NT2/D1 (cell line): ENCODE measurements at regions not wholly inside any gene's neighbourhood (a gene's known extent, or its start where the extent isn't known, plus 50 kb on each side); places are given as distances from the start of the nearest gene placed in this dataset.
"Not testable (repeated sequence)": the region's sequence is repeated elsewhere in the genome, so short reads cannot be mapped to it uniquely, and the experiment has no call there.

Experiments used
- SUZ12 ChIP-seq: IDR thresholded peaks from 2 replicates; pipeline ENCODE4 v1.6.1; 2011; ENCODE audit not compliant: insufficient read length, insufficient read depth; ENCODE audit errors: extremely low read depth
- YY1 ChIP-seq: IDR thresholded peaks from 2 replicates; pipeline ENCODE4 v1.6.1; 2011; ENCODE audit not compliant: insufficient read length, insufficient read depth
- ZNF274 ChIP-seq: IDR thresholded peaks from 2 replicates; pipeline ENCODE4 v1.6.1; 2011; ENCODE audit warnings: mild to moderate bottlenecking, low read depth, low read length

GRCh38 chr4:3610851-3611250 lies 78.6 kb upstream of the LRPAP1 start:
- not testable (repeated sequence) for TF ChIP-seq YY1, ZNF274, SUZ12
